ENCODE measurements at regions not wholly inside any gene's neighbourhood (a gene's known extent, or its start where the extent isn't known, plus 50 kb on each side); places are given as distances from the start of the nearest gene placed in this dataset.
"Not testable (repeated sequence)": the region's sequence is repeated elsewhere in the genome, so short reads cannot be mapped to it uniquely, and the experiment has no call there.

DNA sequence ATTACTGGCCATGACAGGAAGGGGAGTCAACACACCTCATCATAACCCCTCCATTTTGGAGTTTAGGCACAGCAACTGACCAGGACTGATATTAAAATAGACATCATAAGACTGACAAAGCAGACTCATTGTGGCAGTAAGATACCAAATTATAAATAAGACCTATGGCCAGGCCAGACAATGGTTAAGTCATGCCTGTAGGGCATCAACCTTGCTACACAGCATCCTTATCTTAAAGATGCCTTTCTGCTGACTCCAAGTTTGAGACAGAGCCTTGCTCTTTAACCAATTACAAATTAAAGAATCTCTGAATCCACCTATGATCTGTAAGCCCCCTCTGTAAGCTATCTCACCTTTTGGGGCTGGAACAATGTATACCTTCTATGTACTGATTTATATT lies 65.5 kb downstream of the VCX2 start:
- no peak for DNase-seq (ENCODE audit: low spot score)

DNA sequence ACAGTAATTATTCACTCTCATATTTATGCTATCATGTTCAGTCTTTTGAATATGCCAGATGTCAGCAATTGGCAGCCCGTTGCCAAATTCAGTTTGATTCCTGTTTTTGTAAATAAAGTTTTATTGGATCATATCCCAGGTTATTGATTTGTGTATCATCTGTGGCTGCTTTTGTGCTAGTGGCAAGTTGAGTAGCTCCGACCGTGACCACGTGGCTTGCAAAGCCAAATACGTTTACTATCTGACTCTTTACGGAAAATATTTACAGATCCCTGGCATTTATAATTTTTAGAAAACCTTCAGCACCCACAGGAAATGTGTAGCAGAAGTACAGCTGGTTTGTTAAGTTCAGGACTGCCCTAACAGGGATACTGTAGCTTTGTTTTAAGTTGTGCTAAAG lies 67.4 kb downstream of the VCX2 start:
- DNase-seq (ENCODE audit: low spot score) = no peak

DNA sequence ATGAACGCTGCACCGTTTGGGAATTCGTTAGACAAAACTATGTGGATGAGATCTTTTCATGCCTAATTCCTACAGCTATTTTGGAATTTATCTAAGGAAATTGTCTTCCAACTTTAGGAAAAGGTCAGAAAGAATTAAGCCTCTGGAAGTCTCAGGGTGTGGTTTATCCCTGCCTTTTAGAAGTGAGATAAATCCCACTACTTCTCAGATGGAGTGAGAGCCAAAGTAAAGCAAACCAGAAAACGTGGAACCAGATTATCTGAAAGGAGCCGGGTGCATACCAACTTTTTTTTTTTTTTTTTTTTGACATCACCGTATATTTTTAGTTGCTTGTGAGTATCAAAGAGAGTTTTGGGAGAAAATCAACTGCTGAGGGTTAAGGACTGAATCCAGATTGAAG lies 79.6 kb downstream of the VCX2 start:
- DNase-seq (ENCODE audit: low spot score) = no peak

DNA sequence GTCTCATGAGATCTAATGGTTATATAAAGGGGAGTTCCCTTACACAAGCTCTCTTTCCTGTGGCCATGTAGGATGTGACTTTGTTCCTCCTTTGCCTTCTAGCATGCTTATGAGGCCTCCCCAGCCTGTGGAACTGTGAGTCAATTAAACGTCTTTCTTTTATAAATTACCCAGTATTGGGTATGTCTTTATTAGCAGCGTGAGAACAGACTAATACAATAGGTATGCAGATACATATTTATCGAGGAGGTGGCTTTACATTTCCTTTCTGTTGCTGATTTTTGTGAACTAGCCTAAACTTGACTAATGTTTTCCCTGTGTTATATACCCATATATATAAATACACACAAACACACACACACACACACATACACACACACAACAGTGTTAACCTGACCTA lies 80.2 kb downstream of the VCX2 start:
- DNase-seq (ENCODE audit: low spot score) = no peak

DNA sequence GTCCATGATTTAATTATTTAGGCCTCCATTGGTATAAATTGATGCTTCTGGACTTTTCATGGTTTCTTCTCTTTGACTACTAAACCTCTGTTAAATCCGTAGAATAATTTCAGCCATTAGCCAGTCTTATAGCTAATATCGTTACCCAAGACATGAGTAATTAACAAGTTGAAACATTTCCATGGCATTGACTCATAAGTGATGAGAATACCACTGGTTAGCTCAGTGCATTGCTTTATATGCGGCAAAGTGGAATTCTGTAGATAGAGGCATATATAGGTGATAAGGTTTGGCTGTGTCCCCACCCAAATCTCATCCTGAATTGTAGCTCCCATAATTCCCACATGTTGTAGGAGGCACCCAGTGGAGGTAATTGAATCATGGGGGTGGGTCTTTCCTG lies 80.6 kb downstream of the VCX2 start:
- no peak for DNase-seq (ENCODE audit: low spot score)

DNA sequence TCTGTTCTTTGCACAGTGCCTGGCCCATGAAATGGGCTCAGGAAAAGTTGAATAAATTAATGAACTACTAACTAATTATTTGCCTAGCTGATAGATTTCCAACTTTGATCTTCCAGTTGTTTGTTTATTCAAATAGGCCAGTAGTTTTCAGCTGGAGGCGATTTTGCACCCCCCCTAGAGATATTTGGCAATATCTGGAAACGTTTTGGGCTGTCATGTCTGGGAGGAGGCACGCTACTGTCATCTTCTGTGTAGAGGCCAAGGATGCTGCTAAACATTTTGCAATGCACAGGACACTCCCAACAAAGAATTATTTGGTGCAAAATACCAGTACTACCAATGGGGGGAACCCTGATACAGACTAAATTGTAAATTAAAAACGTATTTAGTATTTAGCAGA lies 81.9 kb downstream of the VCX2 start:
- no peak for DNase-seq (ENCODE audit: low spot score)

DNA sequence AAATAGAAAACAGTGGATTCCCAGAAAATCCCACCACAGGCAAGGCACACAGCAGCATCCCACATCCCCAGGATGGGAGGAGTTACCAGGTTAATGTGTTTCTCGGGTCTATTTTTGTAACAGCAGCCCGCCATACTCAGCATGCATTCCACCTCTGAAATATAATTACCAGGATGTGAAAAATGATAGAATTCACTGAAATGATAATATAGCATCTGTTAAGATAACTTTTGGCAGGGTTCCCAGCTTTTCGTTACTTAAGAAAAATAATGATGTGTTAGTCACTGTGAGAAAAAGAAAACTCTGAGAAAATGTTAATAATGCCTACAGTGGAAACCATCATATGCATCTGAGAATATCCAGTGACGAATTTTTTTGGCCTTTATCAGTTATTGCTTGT lies 87.1 kb downstream of the VCX2 start:
- DNase-seq (ENCODE audit: low spot score) = no peak

DNA sequence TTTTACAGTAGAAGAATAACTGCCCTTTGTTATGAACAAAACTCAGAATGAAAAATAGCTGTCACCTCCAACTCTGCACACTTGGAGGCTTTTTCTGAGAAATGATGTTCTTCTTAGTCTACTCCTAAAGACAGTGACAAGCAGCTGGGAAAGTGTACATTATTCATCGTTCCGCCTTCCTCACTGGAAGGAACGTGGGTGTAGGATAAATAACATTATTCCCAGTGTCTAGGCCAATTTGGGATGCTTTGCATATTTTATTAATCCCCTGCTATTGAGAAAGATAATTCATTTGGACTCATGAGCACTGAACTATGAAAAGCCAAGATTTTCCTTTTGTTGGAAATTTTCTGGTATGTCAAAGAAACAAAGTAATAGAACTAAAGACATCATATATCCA lies 87.8 kb downstream of the VCX2 start:
- DNase-seq (ENCODE audit: low spot score) = no peak

DNA sequence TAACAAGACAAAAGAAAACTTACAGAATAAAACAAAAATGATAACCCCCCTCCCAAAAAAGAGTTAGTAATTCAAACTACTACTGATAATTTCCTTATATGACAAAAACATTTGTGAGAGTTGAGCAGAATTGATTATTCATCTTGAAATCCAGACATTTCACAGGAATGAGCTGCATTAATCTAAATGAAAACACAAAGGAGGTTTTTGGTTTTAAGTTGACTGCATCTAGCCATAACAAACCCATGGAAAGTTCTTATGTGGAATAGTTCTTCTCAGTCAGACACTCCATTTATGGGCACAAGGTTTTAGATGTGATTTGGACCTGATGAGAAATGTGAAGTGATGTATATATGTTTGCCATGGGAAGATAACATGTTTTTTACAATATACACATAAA lies 95.4 kb downstream of the VCX2 start:
- DNase-seq (ENCODE audit: low spot score) = no peak

DNA sequence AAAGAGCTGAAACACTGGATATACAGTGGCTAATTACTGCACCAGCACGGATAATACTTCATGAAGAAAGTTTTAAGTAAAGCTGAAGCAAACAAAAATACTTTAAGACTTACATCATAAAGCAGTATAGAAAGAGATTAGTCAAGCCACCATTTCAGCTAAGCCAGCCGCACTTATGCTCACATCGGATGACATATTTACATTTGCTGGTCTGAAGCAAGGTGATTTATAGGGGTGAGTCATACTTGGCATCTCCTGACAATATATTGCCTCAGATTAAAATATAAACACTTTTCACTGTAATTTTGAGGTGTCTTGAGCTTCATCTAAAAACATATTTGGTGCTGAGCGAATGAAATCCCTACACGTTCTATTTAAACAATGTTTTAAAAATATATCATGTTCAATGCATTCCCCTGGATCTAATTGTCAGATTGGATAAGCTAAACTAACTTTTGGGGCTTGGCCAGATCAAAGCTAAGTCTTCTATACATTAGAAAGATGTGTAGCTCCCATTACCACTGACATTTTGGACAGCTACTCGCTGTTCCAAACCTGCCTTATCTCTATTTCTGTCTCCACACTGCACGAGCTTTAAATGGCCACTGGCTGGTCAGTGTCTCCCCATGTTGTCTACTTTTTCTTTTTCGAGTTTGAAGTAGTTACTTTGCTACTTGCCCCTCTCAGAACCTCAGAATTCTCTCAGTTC lies 103.2 kb downstream of the VCX2 start:
- no peak for DNase-seq (ENCODE audit: low spot score)

DNA sequence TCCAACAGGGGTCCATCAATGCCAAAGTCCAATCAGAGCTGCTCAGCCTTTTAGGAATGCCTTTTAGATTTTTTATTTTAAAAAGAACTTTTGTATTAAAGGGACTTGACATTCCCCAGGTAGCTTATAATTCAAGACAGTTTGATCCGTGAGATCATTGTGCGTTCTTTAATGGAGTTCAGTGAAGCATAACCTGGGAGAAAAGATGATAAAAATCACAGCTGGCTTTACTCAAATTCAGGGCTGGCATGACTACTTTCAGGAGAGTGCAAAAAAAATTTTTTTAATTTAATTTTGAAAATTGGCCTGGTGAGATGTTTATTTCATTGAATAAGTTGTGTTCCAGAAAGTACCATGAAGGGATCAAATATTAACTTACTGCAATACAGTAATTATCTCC lies 118.2 kb downstream of the VCX2 start:
- no peak for DNase-seq (ENCODE audit: low spot score)

DNA sequence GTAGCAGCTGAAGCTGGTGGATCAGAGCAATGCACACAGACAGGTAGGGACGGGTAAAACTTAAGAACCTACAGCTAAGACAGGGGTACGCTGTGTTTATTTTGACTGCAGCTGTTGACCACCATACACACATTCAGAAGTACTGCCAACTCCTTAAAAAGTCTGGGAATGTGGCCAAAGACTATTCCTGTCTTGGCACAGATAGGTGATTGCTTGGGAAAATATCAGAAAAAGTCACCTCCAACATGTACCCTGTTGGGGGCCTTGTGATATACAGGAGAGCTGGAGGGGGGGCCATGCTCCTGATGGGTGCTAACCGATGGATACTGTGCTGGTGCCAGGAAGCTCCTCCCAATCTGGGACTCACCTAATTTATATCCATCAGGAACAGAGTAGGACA lies 121.2 kb downstream of the VCX2 start:
- DNase-seq (ENCODE audit: low spot score) = no peak

DNA sequence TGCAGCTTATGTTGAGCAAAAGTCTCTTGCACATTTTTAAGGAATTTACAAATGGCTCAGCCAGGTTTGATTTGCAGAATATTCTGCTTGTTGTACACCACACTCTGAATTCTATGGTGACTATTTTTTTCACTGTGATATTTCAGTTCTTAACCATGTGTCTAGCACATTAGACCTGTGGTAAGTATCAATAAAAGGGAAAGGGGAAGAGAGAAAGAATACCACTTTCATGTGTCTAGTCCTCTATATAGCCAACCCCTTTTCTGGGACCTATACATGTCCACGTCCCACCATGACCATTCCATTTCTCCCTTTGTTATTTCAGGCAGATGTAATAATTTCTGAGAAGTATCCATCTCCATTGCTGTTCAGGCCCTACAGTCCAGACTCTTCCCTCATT lies 121.3 kb upstream of the PNPLA4 start:
- no peak for DNase-seq (ENCODE audit: low spot score)

DNA sequence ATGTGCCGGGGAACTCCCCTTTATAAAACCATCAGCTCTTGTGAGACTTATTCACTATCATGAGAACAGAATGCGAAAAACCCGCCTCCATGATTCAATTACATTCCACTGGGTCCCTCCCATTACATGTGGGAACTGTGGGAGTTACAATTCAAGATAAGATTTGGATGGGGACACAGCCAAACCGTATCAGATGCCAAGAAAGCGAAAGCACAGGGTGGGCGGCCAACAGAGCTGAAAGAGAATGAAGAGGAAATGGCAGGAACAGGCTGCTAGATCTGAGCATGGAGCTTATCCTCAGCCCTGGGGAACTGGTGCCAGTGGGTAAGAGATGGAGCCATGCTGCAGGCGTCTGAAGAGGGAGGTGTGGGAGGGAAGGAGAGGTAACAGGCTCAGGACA lies 117.7 kb upstream of the PNPLA4 start:
- DNase-seq (ENCODE audit: low spot score) = no peak

DNA sequence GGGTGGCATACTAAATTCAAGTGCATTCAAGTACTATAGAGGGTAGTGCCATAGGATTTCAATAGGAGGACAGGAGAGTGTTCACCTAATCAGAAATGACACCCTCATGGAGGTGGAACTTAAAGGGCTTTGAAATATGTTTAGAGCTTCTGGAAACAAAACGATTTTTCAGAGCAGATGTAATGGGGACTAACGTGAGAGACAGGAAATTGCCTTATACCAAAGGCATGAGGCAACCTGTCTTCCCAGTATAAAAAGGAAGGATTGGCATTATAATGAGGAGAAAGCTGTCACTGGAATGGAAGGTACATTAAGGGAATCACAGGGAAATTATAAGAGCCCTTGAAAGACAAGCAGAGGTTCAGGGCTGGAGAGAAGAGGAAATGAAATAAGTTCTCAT lies 116.3 kb upstream of the PNPLA4 start:
- no peak for DNase-seq (ENCODE audit: low spot score)

DNA sequence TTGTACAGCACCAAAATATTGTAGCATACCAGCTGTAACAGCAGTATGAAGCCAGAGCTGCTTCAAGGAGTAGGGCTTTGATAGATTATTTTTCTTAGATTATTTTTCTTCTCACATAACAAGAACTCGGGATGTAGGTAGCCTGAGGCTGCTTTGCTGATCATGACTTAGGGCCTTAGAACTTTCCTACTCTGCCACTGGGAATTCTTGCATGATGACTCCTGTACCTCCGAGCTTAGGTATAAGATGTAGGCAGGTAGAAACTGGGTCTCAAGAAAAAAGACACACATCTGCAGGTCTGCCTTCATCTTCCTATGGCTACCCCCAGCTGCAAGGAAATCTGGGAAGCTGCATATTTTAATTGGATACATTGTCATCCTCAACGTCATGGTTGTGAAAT lies 115.9 kb upstream of the PNPLA4 start:
- no peak for DNase-seq (ENCODE audit: low spot score)

DNA sequence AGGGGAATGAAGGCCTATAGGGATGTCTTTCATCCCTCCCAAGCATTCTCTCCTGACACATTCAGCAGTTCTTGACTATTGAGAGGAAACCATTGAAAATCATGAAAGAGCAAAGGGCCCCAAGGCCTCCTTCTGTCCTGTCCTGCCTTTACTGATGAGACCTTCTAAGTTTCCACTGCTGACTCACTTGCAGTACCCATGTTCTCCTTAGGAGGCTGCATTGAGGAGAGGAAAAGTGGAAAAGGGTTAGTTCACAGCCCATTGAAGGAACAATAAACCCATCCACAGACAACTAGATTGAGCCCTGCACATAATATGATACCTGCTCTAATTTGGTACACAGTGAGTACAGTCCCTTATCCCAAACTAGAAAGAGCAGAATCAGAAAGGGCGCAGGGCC lies 115.1 kb upstream of the PNPLA4 start:
- no peak for DNase-seq (ENCODE audit: low spot score)

DNA sequence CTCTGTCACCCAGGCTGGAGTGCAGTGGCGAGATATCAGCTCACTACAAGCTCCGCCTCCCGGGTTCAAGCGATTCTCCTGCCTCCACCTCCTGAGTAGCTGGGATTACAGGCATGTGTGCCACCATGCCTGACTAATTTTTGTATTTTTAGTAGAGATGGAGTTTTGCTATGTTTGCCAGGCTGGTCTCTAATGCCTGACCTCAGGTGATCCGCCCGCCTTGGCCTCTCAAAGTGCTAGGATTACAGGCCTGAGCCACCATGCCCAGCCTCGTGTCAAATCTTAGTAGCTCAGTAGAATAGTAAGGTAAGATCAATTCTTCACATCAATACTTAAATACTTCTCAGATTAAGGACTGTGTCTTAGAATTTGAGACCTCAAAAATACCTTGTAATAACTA lies 112.5 kb upstream of the PNPLA4 start:
- not testable (repeated sequence) for DNase-seq (ENCODE audit: low spot score)

DNA sequence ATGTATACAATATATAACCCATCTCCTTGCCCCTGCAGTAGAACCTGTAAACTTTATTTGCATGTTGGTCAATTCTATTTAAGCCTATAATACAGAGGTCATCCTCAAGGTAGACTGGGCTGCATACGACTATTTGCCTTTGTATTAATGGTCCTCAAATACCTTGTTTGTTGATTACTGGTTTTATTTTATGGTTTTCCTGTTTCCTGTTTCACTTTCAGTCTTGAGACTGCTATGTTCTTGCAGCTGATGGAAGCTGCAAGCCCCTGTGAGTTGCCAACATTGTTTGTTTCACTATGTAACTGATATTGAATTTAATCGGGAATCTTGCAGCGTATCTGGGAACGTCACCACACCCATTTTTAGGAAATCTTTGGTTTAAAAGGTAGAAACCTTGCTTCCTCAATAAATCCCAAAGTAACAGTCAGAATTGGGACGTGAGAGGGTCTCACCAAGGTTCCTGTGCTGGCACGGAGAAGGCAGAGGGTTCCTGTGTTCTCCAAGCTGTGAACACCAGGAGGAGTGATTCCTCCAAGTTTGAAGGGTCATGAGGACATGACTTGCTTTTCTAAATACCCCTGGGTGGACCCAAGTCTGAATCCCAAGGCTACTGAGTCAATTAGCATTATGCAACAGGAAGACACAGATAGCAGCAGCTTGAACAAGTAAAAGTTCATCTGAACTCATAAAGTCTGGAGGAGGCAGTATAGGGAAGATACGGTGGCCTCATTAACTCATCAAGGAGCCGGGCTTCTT lies 110.6 kb upstream of the PNPLA4 start:
- no peak for DNase-seq (ENCODE audit: low spot score)

DNA sequence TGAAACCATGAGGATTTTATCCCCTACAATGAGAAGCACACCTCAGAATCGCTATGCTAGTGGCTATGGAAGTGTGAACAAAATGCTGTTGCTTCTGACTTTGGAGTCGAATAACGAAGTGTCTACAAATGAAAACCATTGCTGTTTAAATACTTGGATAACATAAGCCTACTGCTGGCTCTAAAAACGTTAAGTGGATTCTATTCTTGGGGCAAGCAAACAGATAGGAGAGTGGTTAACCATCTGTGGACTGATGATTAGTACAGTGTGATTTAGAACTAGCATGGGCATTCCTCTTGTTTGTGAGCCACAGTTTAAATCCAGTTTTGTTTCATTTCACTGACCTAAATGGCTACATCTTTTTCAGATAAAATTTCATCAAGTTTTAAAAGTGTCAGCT lies 109.7 kb upstream of the PNPLA4 start:
- DNase-seq (ENCODE audit: low spot score) = no peak

DNA sequence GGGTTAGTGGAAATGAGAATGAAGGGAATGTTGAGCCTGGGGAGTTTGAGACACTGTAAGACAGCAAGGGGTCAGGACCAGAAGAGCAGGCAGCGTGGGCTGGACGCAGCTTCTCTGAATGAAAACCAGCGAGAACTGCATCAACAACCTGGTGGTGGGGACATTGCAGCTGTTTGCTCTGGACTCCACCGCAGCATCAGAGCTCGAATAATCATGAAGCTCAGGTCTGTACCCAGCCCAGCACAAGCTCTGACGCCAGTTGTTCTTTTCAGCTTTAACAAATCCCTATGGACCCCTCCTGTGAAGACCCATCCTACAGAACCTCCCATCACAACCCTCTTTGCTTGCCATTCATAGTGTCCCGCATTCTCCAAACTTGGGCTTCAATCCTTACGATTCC lies 106.8 kb upstream of the PNPLA4 start:
- no peak for DNase-seq (ENCODE audit: low spot score)

DNA sequence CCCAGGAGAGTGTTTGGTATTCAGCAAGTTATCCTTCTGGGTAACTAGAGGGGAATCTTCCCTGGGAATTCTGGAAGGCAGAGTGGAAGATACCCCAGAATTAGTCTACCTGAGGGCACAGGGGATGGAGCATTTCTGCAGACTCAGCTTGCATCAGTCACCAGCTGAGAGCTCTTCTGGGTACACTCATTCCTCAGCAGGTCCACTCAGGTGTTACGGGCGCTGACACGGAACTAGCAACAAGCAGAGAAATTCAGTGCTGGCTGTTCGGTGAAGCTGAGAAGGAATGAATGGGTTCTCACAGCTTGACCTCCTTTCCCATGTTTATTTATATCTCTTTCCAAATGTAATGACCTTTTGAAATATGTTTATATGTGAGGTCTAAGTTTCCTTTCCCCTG lies 106.0 kb upstream of the PNPLA4 start:
- no peak for DNase-seq (ENCODE audit: low spot score)

DNA sequence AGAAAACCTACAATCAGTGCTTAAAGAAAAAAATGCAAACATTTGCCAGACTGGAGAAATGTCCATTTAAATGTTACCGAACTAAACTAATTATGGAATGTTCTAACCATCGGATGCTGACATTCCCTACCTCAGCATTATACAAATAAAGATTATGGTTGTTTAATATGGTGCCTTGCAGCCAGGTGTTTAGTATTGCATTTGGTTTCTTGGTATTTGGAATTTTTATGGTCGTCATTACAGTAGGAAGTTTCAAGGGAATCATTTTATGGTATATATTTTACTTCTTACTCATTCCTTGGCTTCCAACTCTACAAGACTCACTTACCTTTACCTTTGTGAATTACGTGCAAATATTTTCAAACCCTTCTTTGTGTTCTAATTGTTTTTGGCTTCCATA lies 103.1 kb upstream of the PNPLA4 start:
- DNase-seq (ENCODE audit: low spot score) = no peak

DNA sequence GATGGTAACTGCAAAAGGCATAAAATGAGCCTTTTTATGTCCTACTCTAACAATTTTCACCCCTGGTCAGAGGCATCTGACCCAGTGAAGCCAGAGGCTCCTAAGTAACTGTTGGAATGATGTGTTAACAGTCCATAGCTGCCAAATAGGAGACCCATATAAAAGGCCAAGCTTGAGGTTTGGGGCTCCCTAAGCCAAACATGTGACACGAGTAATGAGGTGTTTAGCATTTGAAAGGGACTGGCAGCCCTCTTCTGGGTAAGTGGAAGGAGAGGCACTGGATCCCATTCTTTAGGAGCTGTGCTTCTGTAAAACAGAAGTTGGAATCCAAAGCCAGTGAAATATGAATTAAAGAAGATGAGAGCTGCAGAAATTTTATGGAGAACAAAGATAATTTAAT lies 100.6 kb upstream of the PNPLA4 start:
- no peak for DNase-seq (ENCODE audit: low spot score)

All from hepatic stellate cell (primary cell).